GM21576 (cell line): ENCODE measurements at regions not wholly inside any gene's neighbourhood (a gene's known extent, or its start where the extent isn't known, plus 50 kb on each side); places are given as distances from the start of the nearest gene placed in this dataset.

Source experiments
- ATAC-seq: cut with Tn5 transposase; IDR thresholded peaks from one replicate; pipeline ENCODE4 v1.9.1; 2021; ENCODE audit warnings: mild to moderate bottlenecking, moderate library complexity; ENCODE audit not compliant: unreplicated experiment

GRCh38 chr2:200208041-200208440, 98.5 kb upstream of the SPATS2L start:
- ATAC-seq: no peak

GRCh38 chr2:200209030-200209429, 97.5 kb upstream of the SPATS2L start:
- ATAC-seq: no peak

DNA sequence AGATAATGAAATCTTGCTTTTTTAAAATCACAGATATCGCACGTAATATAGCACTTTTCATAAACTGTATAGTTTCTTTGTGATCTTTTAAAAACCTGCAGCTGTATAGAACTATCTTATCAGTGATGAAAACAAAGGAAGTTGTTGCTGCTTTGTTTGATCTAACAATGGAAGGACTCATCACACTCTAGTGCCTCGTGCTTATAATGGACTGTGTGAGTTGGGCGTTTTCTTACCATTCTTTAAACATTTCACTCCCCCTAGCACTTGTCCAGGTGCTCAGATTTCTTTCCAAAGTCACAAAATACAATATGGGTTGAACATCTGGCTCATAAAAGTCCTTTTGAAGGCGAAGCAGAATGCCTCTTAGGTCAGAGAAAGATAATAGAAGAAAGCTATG, 94.8 kb upstream of the SPATS2L start:
- no peak for ATAC-seq

DNA sequence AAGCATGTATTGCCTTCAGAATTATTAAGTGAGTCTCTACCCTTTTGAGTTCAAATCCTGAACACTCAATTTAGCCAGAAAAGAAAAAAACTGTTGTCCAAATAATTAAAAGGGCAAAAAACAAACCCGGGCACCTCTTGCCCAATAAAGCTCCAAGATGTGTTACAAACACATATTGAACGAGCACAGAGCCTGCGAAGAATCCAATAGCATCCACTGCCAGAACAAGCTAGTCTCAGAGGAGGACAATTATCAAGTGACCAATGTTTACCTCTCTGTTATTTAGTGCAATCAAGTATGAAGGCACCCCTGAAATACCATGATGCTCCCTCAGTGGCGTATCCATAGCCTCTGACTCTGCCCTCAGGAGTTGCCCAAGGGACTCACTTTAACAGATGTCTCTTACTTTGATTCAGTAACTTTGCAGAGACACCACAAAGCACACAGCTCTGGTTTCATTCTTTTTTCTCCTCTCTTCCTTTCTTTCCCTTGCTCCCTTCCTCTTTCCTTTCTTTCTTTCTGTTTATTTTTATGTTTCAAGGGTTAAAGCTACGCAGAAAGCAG, 93.5 kb upstream of the SPATS2L start:
- ATAC-seq: no peak

DNA sequence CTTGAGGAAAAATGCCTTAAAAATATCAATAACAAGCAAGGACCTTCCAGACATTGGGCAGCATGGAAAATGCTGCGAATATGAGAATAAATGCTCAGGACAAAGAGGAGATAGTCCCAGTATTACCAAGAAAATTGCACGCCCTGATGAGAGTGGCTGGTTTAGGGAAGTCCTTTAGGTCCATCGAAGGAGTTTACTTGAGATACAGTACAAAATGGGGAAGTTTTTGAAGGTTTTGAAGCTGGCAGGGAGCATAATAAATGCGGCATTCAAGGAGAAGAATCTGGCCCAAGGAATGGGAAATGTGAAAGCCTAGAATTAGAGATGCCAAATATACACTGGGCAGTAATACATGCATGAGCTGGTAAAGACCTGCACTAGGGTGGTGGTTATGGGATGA, 90.2 kb upstream of the SPATS2L start:
- no peak for ATAC-seq

GRCh38 chr2:200217320-200217719, 89.2 kb upstream of the SPATS2L start:
- no peak for ATAC-seq

GRCh38 chr2:200218645-200219044, 87.8 kb upstream of the SPATS2L start:
- no peak for ATAC-seq

DNA sequence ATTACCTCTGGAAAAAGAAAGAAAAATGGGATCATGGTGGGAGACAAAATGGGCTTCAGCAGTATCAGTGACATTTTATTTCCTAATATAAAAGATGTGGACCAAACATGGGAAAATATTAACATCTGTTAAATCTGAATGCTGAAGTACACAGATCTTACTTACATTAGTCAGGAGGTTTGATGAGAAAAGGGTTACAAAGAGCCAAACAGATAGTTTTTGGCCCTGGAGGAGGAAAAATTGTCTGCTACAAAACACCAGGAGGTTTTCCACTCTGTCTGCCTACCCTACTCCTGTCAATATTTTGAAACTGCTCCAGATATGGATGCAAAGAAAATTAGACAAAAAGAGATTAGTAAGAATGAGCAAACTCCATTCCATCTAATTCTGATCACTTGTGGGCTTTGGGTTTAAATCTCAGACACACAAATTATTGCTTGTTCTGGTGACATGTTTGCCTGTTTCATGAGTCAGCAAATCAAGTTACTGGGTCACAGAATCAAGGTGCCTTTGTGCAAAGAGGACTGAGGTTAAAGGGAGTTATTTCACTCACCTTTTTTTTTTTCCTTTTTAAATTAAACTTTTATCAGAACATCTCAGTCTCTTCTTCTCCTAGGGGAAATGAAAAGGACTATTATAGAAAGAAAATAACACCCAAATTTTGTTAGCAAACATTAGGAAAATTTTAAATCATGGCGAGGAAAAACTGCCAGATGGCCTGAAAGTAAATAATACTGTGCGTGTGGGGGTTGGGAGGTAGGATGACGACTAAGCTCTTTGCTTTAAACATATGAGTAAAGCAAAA, 87.0 kb upstream of the SPATS2L start:
- ATAC-seq: no peak

DNA sequence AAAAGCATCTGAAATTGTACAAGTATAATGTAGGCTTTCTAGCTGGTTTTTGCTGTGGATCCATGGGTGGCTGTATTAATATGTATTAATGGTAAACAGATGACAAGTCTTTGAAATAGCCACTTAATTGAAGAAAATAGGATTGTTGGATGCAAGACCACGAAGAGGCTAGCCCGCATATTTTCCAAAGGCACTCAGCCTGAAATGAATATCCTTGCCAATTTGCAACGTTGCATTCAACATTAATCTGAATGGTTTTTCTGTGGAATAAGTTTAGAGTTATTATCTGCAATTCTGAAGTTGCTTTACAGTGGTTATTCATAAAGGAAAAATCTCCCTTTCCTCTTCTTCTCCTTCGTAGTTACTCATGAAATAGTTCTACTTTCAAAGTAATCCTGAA, 86.2 kb upstream of the SPATS2L start:
- ATAC-seq: no peak

- ATAC-seq: no peak
Measured at GRCh38 chr2:200221055-200221955, 85.2 kb upstream of the SPATS2L start.

DNA sequence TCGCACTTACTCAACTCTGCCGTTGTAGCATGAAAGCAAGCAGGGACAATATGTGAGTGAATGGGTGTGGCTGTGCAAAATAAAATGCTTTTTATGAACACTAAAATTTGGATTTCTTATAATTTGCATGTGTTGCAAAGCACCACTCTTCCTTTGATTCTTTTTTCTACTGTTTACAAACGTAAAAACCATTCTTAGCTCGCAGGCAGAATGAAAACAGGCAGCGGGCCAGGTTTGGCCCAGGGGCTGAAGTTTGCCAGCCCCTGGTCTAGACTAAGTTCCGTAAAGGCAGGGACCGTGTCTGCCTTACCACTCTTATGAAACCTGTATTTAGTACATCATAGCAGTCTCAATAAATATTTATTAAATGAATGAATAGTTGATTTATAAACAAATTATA, 83.7 kb upstream of the SPATS2L start:
- no peak for ATAC-seq

DNA sequence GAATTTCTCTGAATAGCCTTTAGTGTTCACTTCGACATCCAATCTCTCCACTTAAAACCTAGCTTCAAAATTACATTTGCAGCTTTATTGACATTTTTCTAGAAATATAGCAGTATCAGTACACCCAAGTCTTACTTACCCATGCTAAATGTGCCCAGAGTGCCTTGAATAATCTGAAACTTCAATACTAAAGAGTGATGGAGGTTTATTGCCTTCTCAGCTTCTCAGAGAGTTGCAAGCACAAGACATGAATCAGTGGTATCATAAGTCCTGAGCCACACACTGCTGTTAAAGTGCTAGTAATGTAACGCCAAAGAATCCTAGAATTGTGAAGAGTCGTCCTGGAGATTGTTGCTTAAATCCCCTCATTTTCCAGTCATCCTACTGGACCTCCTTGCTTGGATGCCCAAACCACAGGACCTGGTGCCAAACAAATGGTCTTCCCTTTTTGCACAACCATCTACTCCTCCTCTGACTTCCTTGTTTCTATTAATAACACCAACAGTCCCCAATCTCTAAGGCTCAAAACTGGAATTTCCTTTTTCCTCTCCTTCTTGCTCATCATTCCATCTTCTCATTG, 83.2 kb upstream of the SPATS2L start:
- ATAC-seq: no peak

DNA sequence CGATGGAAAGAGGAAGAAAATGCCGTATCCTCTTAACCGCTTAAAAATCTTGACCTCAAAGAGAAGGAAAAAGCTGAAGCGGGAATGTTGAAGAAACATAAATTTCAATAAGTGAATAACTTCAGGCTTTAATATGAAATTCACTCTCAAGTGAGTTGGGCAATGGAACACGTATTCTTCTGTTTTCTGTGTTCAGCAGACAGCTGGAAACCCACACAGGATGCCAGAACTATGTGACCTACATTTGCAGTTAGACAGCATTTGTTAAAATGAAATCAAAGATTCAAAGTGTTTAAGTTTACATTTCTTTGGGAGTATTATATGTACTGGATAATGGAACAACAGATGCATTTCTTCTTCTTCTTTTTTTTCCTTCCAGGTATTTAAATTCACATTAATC, 80.5 kb upstream of the SPATS2L start:
- ATAC-seq: no peak

DNA sequence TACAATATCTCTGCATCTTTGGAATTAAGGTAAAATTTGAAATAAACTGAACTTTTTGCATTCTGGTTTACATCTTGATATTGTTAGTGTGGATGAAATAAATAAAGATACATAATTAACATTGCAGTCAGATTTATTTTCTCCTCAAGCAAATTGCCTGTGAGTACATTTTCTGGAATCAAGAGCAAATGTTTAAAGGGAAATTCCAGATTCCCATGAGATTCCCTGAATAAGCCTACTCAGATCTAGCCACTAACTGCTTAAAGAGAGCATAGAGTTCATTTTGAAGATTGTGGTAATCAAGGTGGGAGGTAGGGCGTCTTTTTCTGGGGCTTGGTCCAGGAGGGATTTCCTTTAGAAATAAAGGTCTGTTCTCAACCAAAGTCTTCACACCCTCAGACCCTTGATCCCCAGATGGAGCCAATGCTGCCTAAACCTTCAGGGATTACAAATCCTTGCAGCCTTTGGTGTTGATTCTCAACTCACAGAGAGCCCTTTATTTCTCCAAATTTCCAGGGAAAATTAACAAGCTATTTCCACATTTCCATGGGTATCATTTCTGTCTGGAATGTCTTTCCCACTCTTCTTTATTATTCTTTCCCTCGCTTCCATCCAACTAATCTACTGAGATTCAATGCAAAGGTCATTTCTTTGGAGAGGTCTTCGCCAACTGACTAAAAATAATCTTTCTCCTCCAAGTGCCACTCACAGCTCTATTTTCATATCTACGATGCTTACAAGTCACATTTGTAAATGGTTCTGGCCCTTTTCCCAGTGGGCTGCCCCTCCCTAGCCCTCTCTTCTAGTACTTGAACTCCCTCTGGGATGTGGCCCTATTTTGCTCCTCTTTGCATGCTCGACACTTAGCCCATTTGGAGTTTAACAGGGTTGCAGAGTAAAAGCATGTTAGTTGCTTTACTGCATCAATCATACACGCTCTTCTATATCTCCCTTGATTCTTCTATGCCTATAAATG, 79.8 kb upstream of the SPATS2L start:
- no peak for ATAC-seq

DNA sequence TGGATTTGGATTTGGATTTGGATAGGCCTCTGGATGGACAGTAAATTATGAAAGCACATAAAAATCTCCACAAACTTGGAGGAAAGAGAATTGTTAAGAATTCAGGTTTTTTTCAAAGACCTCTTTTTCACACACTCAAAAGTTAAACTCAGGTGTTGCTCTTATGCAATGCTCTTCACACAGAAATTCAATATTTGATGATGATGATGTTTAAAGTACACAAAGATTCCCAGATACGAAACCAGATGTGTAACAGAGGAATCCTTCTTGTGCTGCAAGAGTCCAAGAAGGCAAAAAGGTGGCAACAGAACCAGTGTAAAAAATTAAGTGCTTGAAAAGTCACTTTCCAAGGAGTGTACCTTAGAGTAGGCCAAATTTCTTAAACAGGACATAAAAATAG, 75.8 kb upstream of the SPATS2L start:
- no peak for ATAC-seq

DNA sequence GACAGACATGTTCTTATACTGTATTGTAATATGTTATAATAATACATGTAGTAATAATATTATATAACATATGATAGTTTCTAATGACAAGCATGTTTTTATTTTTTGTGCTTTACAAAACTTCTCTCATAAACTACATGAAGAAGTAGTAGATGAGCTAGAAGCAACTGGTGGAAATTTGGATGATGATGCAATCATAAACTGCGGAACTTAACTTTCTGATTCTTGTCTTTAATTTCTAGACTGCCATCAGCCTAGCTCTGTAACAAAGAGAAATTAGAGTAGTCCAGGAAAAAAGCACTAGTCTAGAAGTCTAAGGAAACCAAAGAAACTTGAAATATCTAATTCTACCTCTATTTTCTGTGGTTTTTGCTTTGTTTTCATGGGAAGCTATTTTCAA, 71.0 kb upstream of the SPATS2L start:
- no peak for ATAC-seq

GRCh38 chr2:200239216-200239615, 67.3 kb upstream of the SPATS2L start:
- no peak for ATAC-seq

- ATAC-seq: no peak
Measured at GRCh38 chr2:200242570-200242969, 63.9 kb upstream of the SPATS2L start.

DNA sequence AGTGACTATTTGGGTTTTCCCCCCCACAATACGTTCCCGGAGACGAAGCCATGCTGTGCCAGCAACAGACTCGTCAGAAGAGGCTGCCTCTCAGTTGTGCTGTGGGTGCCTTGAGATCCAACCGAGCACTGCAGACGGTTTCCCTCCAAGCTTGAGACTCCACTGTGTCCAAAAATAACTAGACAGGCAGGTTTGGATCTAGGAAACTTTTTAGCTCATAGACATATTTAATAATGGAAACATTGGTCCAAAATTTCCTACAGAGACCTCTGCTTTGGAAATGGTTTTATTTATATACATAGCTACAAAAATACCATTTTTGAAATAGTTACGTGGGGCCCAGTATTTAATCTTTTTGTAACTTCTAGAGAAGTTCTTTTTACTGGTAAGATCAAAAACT, 63.1 kb upstream of the SPATS2L start:
- ATAC-seq: no peak

- no peak for ATAC-seq
Measured at GRCh38 chr2:200244111-200244510, 62.4 kb upstream of the SPATS2L start.
